HG02981 (cell line): ENCODE measurements at regions not wholly inside any gene's neighbourhood (a gene's known extent, or its start where the extent isn't known, plus 50 kb on each side); places are given as distances from the start of the nearest gene placed in this dataset.

Experiments used
- ATAC-seq: cut with Tn5 transposase; IDR thresholded peaks from one replicate; pipeline ENCODE4 v1.9.1; 2021; ENCODE audit warnings: mild to moderate bottlenecking, moderate library complexity; ENCODE audit not compliant: unreplicated experiment

DNA sequence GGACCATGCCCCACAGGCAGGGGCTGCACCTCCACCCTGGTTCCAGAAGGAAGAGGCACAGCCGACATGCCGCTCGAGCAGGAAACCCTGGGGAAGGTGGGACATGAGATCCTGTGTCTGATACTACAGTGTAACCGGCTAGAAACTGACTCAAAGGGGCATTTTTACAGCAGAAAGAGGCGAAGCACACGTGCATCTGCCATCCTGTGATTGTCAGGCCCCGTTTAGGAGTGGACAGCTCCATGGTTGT is 62.7 kb downstream of the SIK1 start:
- no peak for ATAC-seq

DNA sequence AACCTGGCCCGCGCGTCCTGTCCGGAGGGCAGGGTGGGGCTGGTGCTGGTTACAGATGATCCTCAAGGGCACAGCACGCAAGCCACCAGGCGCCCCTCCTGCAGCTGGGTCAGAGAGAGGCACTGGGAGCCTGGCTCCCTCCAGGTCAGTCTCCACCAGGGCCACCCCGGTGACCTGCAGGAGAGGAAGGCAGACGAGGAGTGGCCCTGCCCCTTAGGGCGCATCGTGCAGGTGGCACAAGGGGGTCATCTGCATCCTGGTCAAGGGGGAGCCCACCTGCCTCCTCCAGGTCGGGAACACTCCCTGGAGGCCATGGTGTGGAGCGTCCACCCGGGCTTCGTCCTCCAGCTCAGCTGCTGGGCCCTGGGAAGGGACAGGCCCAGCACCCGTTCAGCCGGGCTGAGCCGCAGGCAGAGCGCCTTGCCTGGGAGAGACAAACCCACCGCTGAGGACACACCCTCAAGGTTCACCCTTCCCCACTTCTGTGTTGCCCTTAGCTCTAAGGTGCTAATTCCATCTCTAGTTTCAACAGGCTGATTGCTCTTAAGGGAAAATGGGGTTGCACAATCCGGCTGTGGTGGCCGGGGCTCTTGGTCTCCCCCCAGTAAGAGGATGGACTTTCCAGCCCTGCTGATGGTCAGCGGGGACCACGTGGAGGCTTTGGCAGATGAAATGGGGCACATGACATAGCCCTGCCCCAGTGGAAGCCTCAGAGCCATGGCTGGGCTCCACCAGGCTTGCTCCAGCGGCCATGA is 63.2 kb downstream of the SIK1 start:
- ATAC-seq, result no peak

DNA sequence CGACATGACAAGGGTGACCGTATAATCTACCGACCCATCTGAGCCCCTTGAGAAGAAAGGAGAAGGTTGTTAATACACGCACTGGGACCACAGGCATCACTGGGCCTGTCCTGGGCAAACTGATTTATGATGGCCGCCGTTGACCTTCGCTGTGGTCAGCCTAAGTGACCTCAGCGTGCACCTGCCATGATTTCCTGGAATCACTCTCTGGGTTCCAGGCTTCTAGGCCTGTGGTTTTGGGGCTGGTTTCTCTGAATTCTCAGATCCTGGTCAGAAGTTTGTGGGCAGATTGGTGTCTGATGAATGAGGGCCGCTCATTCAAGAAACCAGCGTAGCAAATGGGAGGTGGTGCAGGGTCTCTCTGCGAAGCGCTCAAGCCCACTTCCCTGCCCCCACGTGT is 64.0 kb downstream of the SIK1 start:
- no peak for ATAC-seq

DNA sequence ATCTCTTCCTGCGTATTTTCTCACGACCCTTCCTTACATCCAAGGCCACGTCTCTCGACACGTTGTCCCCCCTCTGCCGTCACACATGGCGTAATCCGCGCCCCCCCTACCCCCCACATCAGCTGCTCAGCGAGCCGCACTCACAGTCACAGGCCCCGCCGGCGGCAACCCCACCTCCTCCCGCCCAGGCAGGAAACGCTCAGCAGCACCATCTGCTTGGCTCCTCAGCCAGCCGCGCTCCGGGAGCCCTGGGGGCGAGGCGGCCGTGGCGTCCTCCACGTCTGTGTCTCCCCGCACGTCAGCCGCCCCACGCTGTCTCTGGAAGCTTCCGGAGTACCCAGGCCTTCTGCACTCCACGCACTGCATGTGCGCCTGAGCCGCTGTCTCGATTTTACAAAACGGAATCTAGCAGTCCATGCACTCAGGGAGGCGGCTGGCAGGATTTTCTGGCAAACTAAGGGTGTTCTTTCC is 64.6 kb downstream of the SIK1 start:
- peak; percentile 48 for ATAC-seq

DNA sequence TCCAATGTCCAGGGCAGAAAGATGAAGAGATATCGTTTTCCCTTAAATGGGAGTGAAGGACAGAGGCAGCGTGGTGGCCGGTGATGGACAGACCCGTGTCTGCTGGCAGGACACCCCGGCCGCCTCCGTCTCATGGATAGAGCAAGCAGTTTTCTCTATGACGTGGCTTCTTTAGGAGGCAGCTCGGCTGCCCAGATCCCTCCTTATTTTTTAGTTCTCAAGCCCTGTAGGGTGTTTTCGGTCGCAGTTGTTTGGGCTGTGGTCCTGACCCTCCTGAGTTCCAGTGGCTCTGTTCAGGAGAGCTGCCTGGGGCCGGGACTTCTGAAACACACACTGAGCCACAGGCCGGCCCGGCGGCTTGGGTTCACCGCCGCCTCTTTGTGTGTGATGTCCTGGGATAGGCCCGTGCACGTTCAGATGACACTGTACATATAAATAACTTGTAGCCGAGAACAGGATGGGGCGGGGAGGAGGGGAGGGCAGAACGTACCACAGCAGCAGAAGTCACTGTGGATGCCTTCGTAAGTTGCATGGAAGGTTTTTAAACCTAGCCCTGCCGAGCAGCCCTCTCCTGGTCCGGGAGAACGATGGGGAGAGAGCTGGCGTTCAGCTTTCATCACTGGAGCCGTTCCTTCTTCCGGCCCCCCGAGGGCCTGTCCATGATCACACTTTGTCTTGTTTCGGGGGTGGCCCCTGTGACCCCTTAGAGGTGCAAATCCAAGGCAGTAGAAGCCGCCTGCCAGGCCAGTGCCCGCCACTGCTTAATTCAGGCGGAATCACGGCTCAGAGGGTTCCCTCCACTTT is 65.2 kb downstream of the SIK1 start:
- peak; percentile 47 for ATAC-seq

DNA sequence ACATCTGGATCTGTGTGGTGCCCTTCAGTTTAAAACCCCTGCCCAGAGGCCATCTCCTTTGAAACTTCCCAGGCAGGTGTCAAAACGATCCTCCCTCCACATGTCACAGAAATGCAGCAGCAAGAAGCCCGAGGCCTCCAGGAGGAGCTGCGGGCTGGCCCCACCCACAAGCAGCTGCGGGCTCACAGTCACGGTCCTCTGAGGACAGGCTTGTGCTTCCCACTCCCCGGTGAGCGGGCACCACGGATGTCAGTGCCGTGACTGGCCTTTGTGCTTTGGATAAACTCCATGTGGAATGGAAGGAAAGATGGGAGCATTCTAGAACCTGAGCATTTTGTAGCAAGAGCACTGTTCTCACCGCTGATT is 65.8 kb downstream of the SIK1 start:
- no peak for ATAC-seq

DNA sequence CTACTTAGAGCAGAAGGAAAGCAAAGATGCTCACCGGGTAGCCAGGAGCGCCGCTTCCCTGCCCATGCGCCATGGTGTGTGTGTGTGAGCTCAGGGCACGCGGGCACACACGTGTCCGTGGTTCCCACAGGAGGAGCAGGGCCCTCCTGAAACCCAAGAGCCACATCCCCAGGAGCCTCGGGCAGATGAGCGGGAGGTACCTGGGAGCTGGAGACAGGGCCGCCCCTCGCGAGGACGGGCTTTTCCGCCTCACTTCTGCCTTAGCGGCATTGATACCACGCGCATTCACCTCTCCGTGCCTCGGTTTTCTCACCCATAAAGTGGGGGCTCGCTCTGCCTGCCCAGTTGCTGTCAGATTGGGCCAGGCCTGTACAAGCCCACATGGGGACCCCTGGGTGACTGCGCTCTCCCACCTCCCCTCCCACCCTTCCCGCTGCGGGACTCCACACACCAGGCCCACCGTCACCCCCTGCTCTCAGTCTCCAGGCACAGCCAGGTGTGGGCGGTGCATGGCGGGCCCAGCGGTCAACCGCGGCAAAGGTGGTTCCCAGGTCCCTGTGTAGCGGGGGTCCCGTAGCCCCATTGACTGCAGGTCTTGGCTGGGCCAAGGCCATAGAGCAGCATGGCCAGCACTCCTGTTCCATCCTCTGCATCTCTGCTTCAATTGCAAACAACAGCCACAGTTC is 66.3 kb downstream of the SIK1 start:
- ATAC-seq, result no peak

DNA sequence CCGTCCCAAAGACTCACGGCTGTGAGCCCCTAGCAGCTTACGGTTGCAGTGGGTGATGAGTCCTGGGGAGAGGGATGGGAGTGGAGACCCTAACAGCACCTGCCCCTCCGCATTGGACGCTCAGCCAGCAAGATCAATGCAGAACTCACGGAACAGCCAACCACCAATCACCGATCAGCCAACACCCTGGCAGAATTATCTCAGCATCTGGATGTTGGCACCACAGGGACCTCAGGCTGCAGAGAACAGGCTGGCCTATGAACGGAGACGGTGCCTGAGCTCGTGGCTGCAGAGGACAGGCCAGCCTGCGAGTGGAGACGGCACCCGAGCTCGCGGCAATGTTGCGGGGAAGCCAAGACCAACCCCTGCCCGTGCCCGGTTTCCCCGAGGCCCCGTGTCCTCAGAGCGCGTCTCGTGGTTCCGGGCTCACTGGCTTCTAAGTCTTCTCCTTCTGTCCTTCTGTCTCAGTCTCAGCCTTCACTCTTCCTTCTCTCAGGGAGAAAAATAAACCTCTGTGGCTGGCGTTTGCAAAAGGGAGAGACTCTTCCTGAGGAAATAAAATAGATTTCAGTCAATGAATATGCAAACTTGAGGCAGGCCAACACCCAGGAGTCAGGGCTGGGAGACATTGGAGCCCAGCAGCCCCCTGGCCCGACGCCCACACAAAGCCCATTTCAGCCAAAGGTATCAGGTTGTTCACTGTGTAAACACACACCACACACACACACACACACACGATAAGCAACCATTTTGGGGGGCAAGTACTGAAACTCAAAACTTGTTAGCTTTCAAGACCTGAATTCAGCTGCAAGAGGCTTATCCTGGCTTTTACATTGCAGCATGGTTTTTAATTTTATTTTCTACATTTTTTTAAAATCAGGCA is 67.8 kb downstream of the SIK1 start:
- no peak for ATAC-seq

DNA sequence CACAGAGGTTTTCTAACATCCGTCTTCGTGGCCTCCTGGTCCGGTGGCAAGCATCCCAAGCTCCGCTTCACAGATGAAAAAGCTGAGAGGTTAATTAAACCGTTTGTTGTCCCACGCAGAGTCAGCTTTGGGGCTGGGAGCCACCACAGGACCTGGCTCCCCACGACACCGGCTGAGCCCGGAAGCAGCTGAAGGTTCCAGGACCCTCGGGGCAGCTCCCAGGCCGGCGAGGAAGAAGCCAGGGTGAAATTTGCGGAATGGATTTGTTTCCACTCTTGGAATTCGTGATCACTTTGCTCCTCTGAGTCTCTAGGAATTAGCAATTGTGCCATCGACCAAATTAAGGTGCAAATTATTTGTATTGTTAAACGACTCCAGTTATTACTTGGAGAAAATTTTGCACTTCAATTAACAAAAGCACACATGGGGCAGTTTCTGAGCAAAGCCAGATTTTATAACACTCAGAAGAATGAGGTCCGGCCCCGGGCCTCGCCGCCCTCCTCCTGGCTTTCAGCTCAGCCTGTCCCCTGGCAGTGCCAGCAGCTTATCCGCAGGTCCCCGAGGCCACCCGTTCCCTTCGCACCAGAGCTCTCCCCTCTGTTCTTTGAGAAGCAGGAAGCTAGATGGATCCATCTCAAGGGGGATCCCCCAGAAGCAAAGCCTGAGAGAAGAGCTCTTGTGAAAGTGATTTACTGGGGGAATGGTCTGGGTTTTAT is 69.1 kb downstream of the SIK1 start:
- ATAC-seq, result no peak

DNA sequence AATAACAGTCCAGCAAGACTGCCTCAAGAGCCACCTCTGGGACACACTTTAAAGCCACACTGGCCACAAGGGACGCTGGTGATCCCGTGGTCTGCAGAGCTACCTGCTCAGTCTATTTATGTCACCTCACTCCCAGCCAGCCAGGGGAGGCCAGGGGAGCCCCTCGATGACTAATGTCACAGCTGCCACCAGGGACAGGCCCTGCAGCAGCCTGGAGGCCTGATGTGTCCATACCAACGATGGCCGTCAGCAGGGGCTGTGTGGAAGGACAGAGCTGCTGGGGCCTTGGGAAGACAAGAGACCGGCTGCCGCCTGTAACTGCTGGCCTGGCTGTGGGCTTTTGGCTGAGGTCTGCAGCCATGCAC is 71.0 kb downstream of the SIK1 start:
- no peak for ATAC-seq

DNA sequence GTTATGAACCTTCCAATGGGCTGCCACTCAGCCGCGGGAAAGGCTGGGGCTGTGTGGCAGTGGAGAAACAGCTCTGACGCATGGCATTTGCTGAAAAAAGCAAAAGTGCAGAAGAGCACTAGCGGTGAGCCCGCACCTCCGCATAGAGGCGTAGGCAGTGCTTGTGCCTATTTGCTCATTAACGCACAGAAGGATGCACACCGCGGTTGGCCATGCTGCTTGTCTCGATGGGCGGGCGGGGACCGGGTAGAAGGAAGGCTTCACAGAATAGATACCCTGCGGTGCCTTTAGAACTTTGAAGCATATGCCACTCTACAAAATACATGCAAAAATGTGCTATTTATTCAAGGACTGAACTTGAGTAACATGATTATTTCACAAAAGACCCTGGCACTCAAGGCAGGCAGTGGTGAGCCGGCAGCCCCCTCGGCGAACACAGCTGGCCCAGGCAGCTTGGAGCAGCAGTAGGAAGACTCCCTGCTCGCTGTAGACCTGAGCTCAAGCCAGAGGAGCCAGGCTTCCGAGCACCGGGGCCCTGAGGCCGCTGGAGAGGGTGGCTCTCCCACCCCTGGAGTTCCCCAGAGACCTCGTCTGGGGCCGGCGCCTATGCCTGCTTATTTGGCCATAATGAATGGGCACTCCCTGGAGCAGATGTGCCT is 71.5 kb downstream of the SIK1 start:
- ATAC-seq, result no peak

DNA sequence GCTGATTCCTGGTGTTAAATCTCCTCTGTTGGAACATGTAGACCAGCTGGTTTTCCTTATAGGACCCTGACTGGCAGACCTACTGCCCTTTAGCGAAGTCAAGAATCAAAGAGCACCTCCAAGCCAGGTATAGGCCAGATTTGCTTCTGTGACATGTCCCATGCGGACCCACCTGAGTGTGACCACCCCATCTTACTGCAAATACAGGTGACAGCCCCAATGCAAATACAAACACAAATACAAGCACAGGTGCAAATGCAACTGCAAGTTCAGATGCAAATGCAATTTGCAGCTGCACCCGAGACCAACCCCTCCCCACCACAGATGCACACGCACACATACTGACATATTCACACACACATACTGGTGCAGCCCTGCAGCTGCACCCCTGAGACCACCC is 72.3 kb downstream of the SIK1 start:
- ATAC-seq, result no peak

DNA sequence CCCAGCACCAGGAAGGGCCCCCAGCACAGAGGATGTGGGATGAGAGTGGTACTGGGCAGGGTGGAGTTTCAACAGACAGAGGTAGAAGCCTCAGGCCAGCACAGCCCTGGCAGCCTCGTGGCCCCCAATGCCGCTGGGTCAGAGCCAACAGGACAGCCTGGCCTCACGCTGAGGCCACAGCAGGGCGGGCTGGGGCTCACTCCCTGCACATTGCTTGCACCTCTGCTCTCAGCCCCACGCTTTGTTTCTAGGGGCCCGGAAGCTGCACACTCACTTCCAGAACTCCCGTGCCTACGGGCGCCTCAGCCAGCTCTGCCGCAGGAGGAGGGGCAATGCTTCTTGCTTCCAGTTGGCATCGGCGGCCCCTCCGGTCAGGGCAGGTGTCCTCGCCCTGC is 72.9 kb downstream of the SIK1 start:
- no peak for ATAC-seq

DNA sequence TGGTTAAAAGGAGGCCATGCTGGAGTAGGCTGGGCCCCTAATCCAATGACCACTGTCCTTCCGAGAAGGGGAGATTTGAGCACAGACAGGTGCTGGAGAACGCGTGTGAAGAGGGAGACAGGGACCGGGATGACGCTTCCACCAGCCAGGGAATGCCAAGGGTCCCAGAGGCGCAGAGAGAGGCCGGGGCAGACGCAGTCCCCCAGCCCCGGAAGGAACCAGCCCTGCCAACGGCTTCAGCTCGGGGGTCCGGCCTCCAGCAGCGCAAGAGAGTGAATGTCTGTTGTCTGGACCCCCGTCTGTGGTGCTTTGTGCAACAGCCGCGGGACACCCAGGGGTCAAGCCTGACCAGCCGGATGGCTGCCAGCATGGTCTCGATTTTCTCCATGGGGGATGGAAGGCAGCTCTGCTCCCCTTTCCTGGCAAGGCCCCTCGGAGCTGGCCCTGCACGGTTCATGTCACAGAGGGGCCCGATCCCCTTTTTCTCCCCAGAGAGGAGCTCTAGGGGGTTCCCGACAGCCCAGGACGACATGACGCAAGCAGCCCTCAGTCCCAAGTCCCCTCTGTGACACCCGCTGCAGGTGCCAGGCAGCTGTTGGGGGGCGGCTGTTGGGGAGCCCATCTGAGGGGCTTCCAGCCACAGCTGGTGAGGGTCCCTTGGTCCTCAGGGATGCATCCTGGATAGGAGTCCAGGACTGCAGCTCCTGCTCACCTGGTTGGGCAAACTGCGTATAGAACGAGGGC is 73.5 kb downstream of the SIK1 start:
- ATAC-seq, result no peak

DNA sequence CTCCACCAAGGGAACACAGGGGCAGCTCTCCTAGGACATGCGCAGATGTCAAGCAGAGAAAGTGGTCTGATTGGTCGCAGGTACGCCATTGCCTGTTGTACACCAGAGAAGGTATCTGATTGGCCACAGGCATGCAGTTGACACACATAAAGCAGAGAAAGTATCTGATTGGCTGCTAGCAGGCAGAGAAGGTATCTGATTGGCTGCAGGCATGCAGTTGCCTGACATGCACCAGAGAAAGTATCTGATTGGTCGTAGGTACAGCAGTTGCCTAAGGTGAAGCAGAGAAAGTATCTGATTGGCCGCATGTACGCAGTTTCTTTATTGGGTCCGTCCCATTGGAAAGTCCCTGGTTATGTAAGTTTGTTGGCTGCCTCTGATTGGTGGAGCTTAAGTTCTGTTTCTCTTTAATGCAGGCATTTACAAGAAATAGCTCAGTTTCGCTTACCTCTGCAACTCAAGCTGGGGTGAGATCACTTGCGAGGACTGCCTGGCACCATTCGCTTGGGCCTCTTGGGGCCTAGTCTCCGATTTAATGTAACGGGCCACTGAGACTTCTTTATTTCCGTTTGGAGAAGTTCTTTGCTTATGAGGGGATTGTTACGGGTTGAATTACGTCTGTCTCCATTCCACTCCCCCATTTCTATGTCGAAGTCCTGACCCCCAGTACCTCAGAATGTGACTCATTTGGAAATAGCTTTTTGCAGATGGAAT is 74.2 kb downstream of the SIK1 start:
- peak; percentile 66 for ATAC-seq

DNA sequence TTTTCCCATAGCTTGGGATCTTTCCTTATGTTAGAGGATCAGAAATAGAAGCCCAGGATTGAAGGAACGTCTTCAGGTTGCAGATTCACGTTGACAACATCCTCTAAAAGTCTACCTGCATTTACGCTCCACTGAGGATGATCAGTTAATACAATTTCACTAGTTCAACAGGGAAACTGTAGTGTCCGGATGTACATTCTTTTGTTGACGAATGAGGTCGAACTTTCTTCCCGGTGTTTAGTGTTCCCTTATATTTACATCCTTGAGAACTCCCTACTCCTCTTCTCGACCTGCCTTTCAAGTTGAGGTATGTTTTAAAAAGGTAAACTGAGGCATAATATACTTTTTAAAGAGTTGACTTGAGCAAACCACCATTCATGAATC is 74.8 kb downstream of the SIK1 start:
- ATAC-seq, result no peak

DNA sequence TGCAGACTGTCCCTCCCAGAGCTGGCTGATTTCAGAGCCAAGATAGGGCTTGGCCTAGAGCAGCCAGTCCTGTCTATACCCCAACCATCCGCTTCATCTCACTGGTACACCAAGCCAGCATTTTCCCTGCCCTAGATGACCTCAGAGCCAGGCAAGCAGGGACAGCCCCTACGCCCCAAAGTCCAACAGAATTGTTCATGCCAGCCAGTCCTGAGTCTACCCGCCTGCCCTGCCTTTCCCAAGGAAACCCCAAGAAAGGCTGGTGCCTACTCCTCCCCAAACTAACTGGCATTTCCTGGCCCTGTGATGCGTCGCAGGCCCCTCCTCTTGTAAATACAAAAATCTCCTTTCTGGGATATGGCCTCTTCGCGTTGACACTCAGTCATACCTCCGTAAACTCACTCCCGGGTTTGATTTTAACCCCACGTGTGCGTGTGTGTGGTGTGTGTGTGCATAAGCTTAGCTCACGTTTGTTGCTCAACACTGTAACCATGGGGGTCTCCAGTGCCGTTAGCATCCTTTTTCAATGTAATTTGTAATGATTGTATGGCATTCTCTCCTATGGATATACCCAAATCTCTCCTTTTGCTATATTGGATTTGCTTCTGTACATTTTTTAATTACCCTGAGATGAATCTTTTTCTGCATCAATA is 75.3 kb downstream of the SIK1 start:
- ATAC-seq, result no peak

DNA sequence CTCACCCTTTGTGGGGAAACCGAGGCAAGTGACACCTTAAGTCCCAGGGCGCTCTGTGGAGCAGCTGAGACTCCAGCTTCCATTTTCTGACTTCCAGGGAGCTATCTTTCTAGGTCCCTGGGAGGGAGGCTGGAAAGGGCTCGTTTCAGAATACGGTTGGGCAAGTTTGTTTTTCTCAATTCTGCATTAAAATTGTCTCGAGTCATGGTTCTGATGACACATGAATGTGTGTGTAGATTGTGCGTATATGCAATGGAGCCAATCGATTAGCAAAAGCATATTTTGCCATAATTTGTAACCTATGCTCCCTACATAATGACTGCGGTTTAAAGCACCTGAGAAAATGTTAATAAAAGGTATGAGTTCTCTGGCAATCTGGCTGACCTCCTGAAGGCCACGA is 77.3 kb downstream of the SIK1 start:
- no peak for ATAC-seq
